SK-N-SH (cell line): ENCODE measurements at regions not wholly inside any gene's neighbourhood (a gene's known extent, or its start where the extent isn't known, plus 50 kb on each side); places are given as distances from the start of the nearest gene placed in this dataset.

Source experiments
- CTCF ChIA-PET: fragments of 300-600, 350-600 bp; formaldehyde crosslinking; extraction: SDS; loops from one replicate; lab custom pipeline; 2021; lab: Yijun Ruan, JAX
- POLR2A ChIA-PET: fragments of 350-600 bp; sonication (Branson Sonifier 250); formaldehyde crosslinking; extraction: SDS; loops from one replicate; lab custom pipeline; 2020; ENCODE audit warnings: antibody characterized with exemption, inconsistent platforms; lab: Yijun Ruan, JAX
- DNase-seq: peaks from one replicate; pipeline ENCODE4 v3.0.0; 2012
- H2AFZ ChIP-seq: fragments of 200-600 bp; sonication (generic); 2 replicates; pipeline ENCODE4 v1.8.1; 2016; ENCODE audit warnings: antibody characterized with exemption, mild to moderate bottlenecking, low read depth
- H3F3A ChIP-seq: fragments of 200-600 bp; sonication (generic); replicated peaks from 2 replicates; pipeline ENCODE3; 2016; ENCODE audit warnings: antibody characterized with exemption, mild to moderate bottlenecking; ENCODE audit not compliant: insufficient read depth
- H3K27ac ChIP-seq, 2 experiments: fragments of 200-500 bp in 1 of 2; fragments of 200-600 bp in 1 of 2; sonication (Bioruptor generic) in 1 of 2; sonication (generic), shearing (Covaris generic) in 1 of 2; 2 replicates each; pipeline versions ENCODE4 v1.5.1 to v1.6.1; 2014 to 2016; ENCODE audit warnings: low read depth in 2 of 2, inconsistent platforms in 1 of 2, low read length in 1 of 2, mild to moderate bottlenecking in 1 of 2, mixed read lengths in 1 of 2
- H3K27me3 ChIP-seq: fragments of 200-600 bp; sonication (generic), shearing (Covaris generic); 2 replicates; pipeline ENCODE4 v1.6.1; 2016; ENCODE audit warnings: mixed run types; ENCODE audit not compliant: insufficient read depth
- H3K36me3 ChIP-seq, 2 experiments: fragments of 200-500 bp in 1 of 2; fragments of 200-600 bp in 1 of 2; sonication (Bioruptor generic) in 1 of 2; sonication (generic) in 1 of 2; replicated peaks in 1 of 2; 2 replicates each; pipeline versions ENCODE3 to v1.5.1; 2014 to 2016; ENCODE audit warnings: low read length in 1 of 2, mild to moderate bottlenecking in 1 of 2; ENCODE audit not compliant: insufficient read depth in 2 of 2, control insufficient read depth in 1 of 2
- H3K4me1 ChIP-seq, 2 experiments: fragments of 200-500 bp in 1 of 2; fragments of 200-600 bp in 1 of 2; sonication (Bioruptor generic) in 1 of 2; sonication (generic), shearing (Covaris generic) in 1 of 2; 2 replicates each; pipeline versions ENCODE4 v1.5.1 to v1.6.1; 2014 to 2016; ENCODE audit warnings: low read depth in 1 of 2, low read length in 1 of 2, mixed run types in 1 of 2; ENCODE audit not compliant: insufficient read depth in 2 of 2, control insufficient read depth in 1 of 2
- H3K4me2 ChIP-seq: fragments of 200-600 bp; sonication (generic), shearing (Covaris generic); 2 replicates; pipeline ENCODE4 v1.6.1; 2017; ENCODE audit warnings: mixed run types
- H3K4me3 ChIP-seq, 2 experiments: fragments of 200-500 bp in 1 of 2; fragments of 200-600 bp in 1 of 2; sonication (Bioruptor generic) in 1 of 2; sonication (generic), shearing (Covaris generic) in 1 of 2; 2 replicates each; pipeline versions ENCODE4 v1.5.1 to v1.8.1; 2014 to 2016; ENCODE audit warnings: low read depth in 2 of 2, inconsistent platforms in 1 of 2, low read length in 1 of 2, mild to moderate bottlenecking in 1 of 2, mixed read lengths in 1 of 2, moderate library complexity in 1 of 2
- H3K79me2 ChIP-seq: fragments of 200-600 bp; sonication (generic); 2 replicates; pipeline ENCODE4 v1.8.1; 2017; ENCODE audit warnings: mild to moderate bottlenecking; ENCODE audit not compliant: insufficient read depth
- H3K9ac ChIP-seq: fragments of 200-600 bp; sonication (generic); 2 replicates; pipeline ENCODE4 v1.6.1; 2017; ENCODE audit warnings: mixed run types
- H3K9me2 ChIP-seq: fragments of 200-600 bp; sonication (generic); 2 replicates; pipeline ENCODE4 v1.6.1; 2017; ENCODE audit warnings: mixed run types
- H3K9me3 ChIP-seq: fragments of 200-600 bp; sonication (generic); 2 replicates; pipeline ENCODE4 v1.6.1; 2017; ENCODE audit warnings: mixed run types, mild to moderate bottlenecking, moderate library complexity
- H4K20me1 ChIP-seq: fragments of 200-600 bp; sonication (generic); 2 replicates; pipeline ENCODE4 v1.6.1; 2017; ENCODE audit warnings: mild to moderate bottlenecking, mixed run types; ENCODE audit not compliant: insufficient read depth
- CTCF ChIP-seq: fragments of 200-600 bp; sonication (generic); IDR thresholded peaks from 2 replicates; pipeline ENCODE4 v1.6.1; 2017; ENCODE audit warnings: antibody characterized with exemption, mild to moderate bottlenecking, moderate library complexity
- EP300 ChIP-seq, 2 experiments: IDR thresholded peaks; 2 replicates each; pipeline versions ENCODE4 v1.4.0 to v1.6.1; 2012; ENCODE audit warnings: borderline replicate concordance in 1 of 2, low read depth in 1 of 2, low read length in 1 of 2
- FOSL2 ChIP-seq: IDR thresholded peaks from 2 replicates; pipeline ENCODE4 v1.4.0; 2012; ENCODE audit warnings: low read depth, mild to moderate bottlenecking, moderate library complexity, borderline replicate concordance
- GABPA ChIP-seq: IDR thresholded peaks from 2 replicates; pipeline ENCODE4 v1.4.0; 2012; ENCODE audit warnings: low read depth, mild to moderate bottlenecking
- GATA2 ChIP-seq: sonication (generic); formaldehyde crosslinking; IDR thresholded peaks from 2 replicates; pipeline ENCODE4 v1.5.0; 2020; ENCODE audit warnings: mild to moderate bottlenecking, missing genetic modification reagents
- IRF3 ChIP-seq: fragments of 150-350 bp; IDR thresholded peaks from 2 replicates; pipeline ENCODE4 v1.6.1; 2016; ENCODE audit warnings: mild to moderate bottlenecking, low read depth, low read length
- JUND ChIP-seq: IDR thresholded peaks from 2 replicates; pipeline ENCODE4 v1.4.0; 2012
- MAX ChIP-seq: IDR thresholded peaks from 2 replicates; pipeline ENCODE4 v1.4.0; 2012; ENCODE audit warnings: low read depth
- MXI1 ChIP-seq: IDR thresholded peaks from 2 replicates; pipeline ENCODE4 v1.6.1; 2012; ENCODE audit warnings: mild to moderate bottlenecking, low read depth, low read length, improper control_type of control experiment
- RCOR1 ChIP-seq: fragments of 150-350 bp; IDR thresholded peaks from 2 replicates; pipeline ENCODE4 v1.6.1; 2017; ENCODE audit warnings: antibody characterized with exemption, low read length
- RFX5 ChIP-seq: IDR thresholded peaks from 2 replicates; pipeline ENCODE4 v1.6.1; 2012; ENCODE audit warnings: mild to moderate bottlenecking, improper control_type of control experiment, low read length
- SIN3A ChIP-seq: IDR thresholded peaks from 2 replicates; pipeline ENCODE4 v1.6.1; 2012; ENCODE audit warnings: low read depth, mild to moderate bottlenecking, low read length, moderate library complexity, borderline replicate concordance
- SMC3 ChIP-seq: IDR thresholded peaks from 2 replicates; pipeline ENCODE4 v1.6.1; 2012; ENCODE audit warnings: low read depth, low read length, improper control_type of control experiment
- TCF12 ChIP-seq: IDR thresholded peaks from 2 replicates; pipeline ENCODE4 v1.4.0; 2012
- TEAD4 ChIP-seq: IDR thresholded peaks from 2 replicates; pipeline ENCODE4 v1.4.0; 2012; ENCODE audit warnings: mild to moderate bottlenecking, borderline replicate concordance; ENCODE audit not compliant: insufficient read depth
- USF2 ChIP-seq: fragments of 150-350 bp; IDR thresholded peaks from 2 replicates; pipeline ENCODE4 v1.6.1; 2017; ENCODE audit warnings: antibody characterized with exemption, low read length, low read depth, borderline replicate concordance
- YY1 ChIP-seq: IDR thresholded peaks from 2 replicates; pipeline ENCODE4 v1.4.0; 2012; ENCODE audit warnings: low read depth, mild to moderate bottlenecking
- ZBTB33 ChIP-seq: IDR thresholded peaks from 2 replicates; pipeline ENCODE4 v1.4.0; 2012; ENCODE audit warnings: low read depth, borderline replicate concordance
- WGBS: methylation state at CpG from one replicate; pipeline ENCODE4 v1.1.6; 2017; ENCODE audit warnings: low lambda C conversion rate; 5-methylcytosine and 5-hydroxymethylcytosine counted together

GRCh38 chr10:85535926-85536325 is 830.7 kb downstream of the GRID1 start (continued):
- TF ChIP-seq EP300 (IDR thresholded peaks at IDR 0.05; ENCODE audit: borderline replicate concordance in 1 of 2, low read depth in 1 of 2, low read length in 1 of 2) (no peak), GABPA (no peak), GATA2 (CRISPR knock-in tag) (no peak), JUND (no peak), RCOR1 (no peak), MAX (no peak)
- TF ChIP-seq, all 33 proteins: peak for 0

GRCh38 chr10:85537561-85537960 is 829.0 kb downstream of the GRID1 start:
- no peak overlapping the region for H2AFZ ChIP-seq
- H3F3A ChIP-seq, result no peaks in the 10 kb centered on the region
- no peaks in the 10 kb centered on the region for H3K36me3 ChIP-seq
- no peaks in the 10 kb centered on the region for H3K9me2 ChIP-seq
- no peak overlapping the region for H3K4me3 ChIP-seq
- no peaks in the 10 kb centered on the region for H4K20me1 ChIP-seq
- no peaks in the 10 kb centered on the region for H3K27me3 ChIP-seq
- DNase-seq, result no peak
- no peaks in the 10 kb centered on the region for H3K4me1 ChIP-seq
- no peaks in the 10 kb centered on the region for H3K9me3 ChIP-seq
- ChIA-PET CTCF (no interaction called here), POLR2A (no interaction called here)
- TF ChIP-seq USF2, result no peak
- no peak for TF ChIP-seq GATA2 (CRISPR knock-in tag)
- no peak for TF ChIP-seq TEAD4
- H3K9ac ChIP-seq, result no peak overlapping the region
- no peak overlapping the region for H3K4me2 ChIP-seq
- H3K79me2 ChIP-seq, result no peaks in the 10 kb centered on the region
- no peak overlapping the region for H3K27ac ChIP-seq

- Histone ChIP-seq H3K9ac (no peak overlapping the region), H4K20me1 (no peaks in the 10 kb centered on the region), H3K4me3 (no peak overlapping the region), H3K27ac (no peak overlapping the region), H3K36me3 (no peaks in the 10 kb centered on the region), H3K4me1 (no peaks in the 10 kb centered on the region), H3F3A (no peaks in the 10 kb centered on the region), H3K9me3 (no peaks in the 10 kb centered on the region), H3K9me2 (no peaks in the 10 kb centered on the region), H3K27me3 (no peaks in the 10 kb centered on the region)
- CTCF ChIA-PET, result no interaction called here
- POLR2A ChIA-PET, result no interaction called here
- no peak for DNase-seq
- TF ChIP-seq MXI1, result no peak
- TF ChIP-seq IRF3, result no peak
- no peak for TF ChIP-seq SMC3
- TF ChIP-seq YY1, result no peak
- no peak for TF ChIP-seq EP300 (IDR thresholded peaks at IDR 0.05; ENCODE audit: borderline replicate concordance in 1 of 2, low read depth in 1 of 2, low read length in 1 of 2)
- TF ChIP-seq TCF12, result no peak
- TF ChIP-seq GABPA, result no peak
- no peak for TF ChIP-seq GATA2 (CRISPR knock-in tag)
- TF ChIP-seq SIN3A, result no peak
- TF ChIP-seq ZBTB33, result no peak
- no peak for TF ChIP-seq USF2
- no peak for TF ChIP-seq CTCF
- no peak for TF ChIP-seq FOSL2
- no peak for TF ChIP-seq RFX5
- TF ChIP-seq MAX, result no peak
- TF ChIP-seq, all 33 proteins: peak for 0
- Histone ChIP-seq H2AFZ (no peak overlapping the region), H3K4me2 (no peak overlapping the region), H3K79me2 (no peaks in the 10 kb centered on the region)
- WGBS, result 18% methylated on average over 3 of the region's 3 CpGs
Observed at GRCh38 chr10:85538601-85539000, 828.0 kb downstream of the GRID1 start.
